Thoracic aorta (tissue), 2 donors: ENCODE measurements at regions not wholly inside any gene's neighbourhood (a gene's known extent, or its start where the extent isn't known, plus 50 kb on each side); places are given as distances from the start of the nearest gene placed in this dataset.

Experiments
- ATAC-seq: fragments of 150-250 bp; one replicate; pipeline ENCODE4 v1.8.0; 2017; ENCODE audit warnings: low read depth; ENCODE audit not compliant: insufficient number of reproducible peaks, low FRiP score
- DNase-seq: peaks from one replicate; pipeline ENCODE4 v3.0.0-alpha.2; 2020; ENCODE audit warnings: low spot score
- H3K27ac ChIP-seq, 2 donors: fragments of 200-600 bp; sonication (generic); 1 replicate in 1 of 2; 2 replicates in 1 of 2; pipeline ENCODE4 v1.5.1; 2016; ENCODE audit warnings: mild to moderate bottlenecking in 2 of 2, moderate library complexity in 2 of 2
- H3K27me3 ChIP-seq: fragments of 200-600 bp; sonication (generic); replicated peaks from 2 replicates; pipeline ENCODE4 v1.6.0; 2016; ENCODE audit warnings: mild to moderate bottlenecking; ENCODE audit not compliant: insufficient read depth
- H3K36me3 ChIP-seq: fragments of 200-600 bp; sonication (generic); one replicate; pipeline ENCODE4 v1.5.1; 2016
- H3K4me1 ChIP-seq, 2 donors: fragments of 200-600 bp; sonication (generic); 1 replicate in 1 of 2; 2 replicates in 1 of 2; pipeline versions ENCODE4 v1.5.1 to v1.6.0; 2016; ENCODE audit warnings: low read depth in 2 of 2, mild to moderate bottlenecking in 1 of 2; ENCODE audit not compliant: control insufficient read depth in 1 of 2
- H3K4me3 ChIP-seq: fragments of 200-600 bp; sonication (generic); 2 replicates; pipeline ENCODE4 v1.5.1; 2016; ENCODE audit warnings: mild to moderate bottlenecking
- H3K9me3 ChIP-seq: fragments of 200-600 bp; sonication (generic); 2 replicates; pipeline ENCODE4 v1.5.1; 2016
- CTCF ChIP-seq: fragments of 200-600 bp; sonication (generic); IDR thresholded peaks from one replicate; pipeline ENCODE4 v1.5.1; 2019; ENCODE audit warnings: antibody characterized with exemption

- H3K27me3 ChIP-seq: no peaks in the 10 kb centered on the region
- H3K4me1 ChIP-seq: no peaks in the 10 kb centered on the region
- no peak for TF ChIP-seq CTCF
- DNase-seq (no peak), ATAC-seq (no peak)
- H3K9me3 ChIP-seq: no peaks in the 10 kb centered on the region
- H3K27ac ChIP-seq: no peak overlapping the region
- no peaks in the 10 kb centered on the region for H3K36me3 ChIP-seq
- H3K4me3 ChIP-seq: no peak overlapping the region
These were observed 135.4 kb upstream of the FRMPD4 start for GRCh38 chrX:12002876-12003275.

DNA sequence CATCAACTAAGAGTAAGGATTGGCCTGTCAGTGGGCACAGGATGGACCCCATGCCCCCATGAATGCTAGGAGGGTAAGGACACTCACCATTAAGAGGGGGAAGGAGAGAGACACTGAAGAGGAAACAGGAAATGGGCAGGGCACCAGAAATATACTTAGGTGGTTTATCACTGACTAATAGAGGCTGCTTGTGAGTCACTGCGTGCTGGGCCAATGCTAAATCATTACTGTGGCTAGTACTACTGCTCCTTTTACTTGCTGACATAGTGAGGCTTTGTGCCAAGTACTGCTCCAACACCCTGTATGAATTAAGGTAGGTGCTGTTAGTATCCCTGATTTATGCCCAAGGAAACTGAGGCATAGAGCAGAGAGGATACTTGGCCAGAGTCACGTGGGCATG, 130.4 kb upstream of the FRMPD4 start:
- ATAC-seq (no peak), DNase-seq (no peak)
- no peaks in the 10 kb centered on the region for H3K9me3 ChIP-seq
- no peak for TF ChIP-seq CTCF
- H3K27me3 ChIP-seq: no peaks in the 10 kb centered on the region
- H3K4me1 ChIP-seq: no peaks in the 10 kb centered on the region
- no peak overlapping the region for H3K27ac ChIP-seq
- no peak overlapping the region for H3K4me3 ChIP-seq
- H3K36me3 ChIP-seq: no peaks in the 10 kb centered on the region

DNA sequence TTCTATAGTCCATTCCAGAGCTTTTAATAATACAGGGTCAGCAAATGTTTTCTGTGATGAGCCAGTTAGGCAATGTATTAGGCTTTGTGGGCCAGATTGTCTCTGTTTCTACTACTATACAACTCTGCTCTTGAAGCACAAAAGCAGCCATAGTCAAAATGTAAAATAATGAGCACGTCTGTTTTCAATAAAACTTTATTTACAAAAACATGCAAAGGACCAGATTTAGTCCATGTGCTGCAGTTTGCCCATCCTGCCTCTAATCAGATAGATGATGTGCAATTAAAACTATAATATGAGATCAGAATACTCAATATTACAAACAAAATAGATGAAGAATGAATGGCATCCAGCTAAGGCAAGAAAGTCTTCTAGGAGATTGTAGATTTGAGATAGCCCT, 127.8 kb upstream of the FRMPD4 start:
- H3K4me3 ChIP-seq: no peak overlapping the region
- ATAC-seq: no peak
- H3K36me3 ChIP-seq: no peaks in the 10 kb centered on the region
- H3K4me1 ChIP-seq: no peaks in the 10 kb centered on the region
- H3K9me3 ChIP-seq: no peaks in the 10 kb centered on the region
- H3K27me3 ChIP-seq: no peaks in the 10 kb centered on the region
- H3K27ac ChIP-seq: no peak overlapping the region
- no peak for TF ChIP-seq CTCF
- no peak for DNase-seq

GRCh38 chrX:12011075-12011474, 127.2 kb upstream of the FRMPD4 start:
- ATAC-seq (no peak), DNase-seq (no peak)
- Histone ChIP-seq H3K27ac (no peak overlapping the region), H3K4me3 (no peak overlapping the region), H3K9me3 (no peaks in the 10 kb centered on the region), H3K4me1 (no peaks in the 10 kb centered on the region), H3K27me3 (no peaks in the 10 kb centered on the region), H3K36me3 (no peaks in the 10 kb centered on the region)
- no peak for TF ChIP-seq CTCF

- no peaks in the 10 kb centered on the region for H3K36me3 ChIP-seq
- H3K4me1 ChIP-seq: no peaks in the 10 kb centered on the region
- DNase-seq: no peak
- no peaks in the 10 kb centered on the region for H3K27me3 ChIP-seq
- no peak for ATAC-seq
- no peak for TF ChIP-seq CTCF
- no peak overlapping the region for H3K27ac ChIP-seq
- H3K4me3 ChIP-seq: no peak overlapping the region
- H3K9me3 ChIP-seq: no peaks in the 10 kb centered on the region
These were observed 125.1 kb upstream of the FRMPD4 start for GRCh38 chrX:12013211-12013618.
